H1 (cell line): ENCODE measurements at regions not wholly inside any gene's neighbourhood (a gene's known extent, or its start where the extent isn't known, plus 50 kb on each side); places are given as distances from the start of the nearest gene placed in this dataset.

ENCODE experiments used
- CTCF ChIA-PET: fragments of 300-600 bp; sonication (Branson Sonifier 250); formaldehyde crosslinking; loops from one replicate; lab custom pipeline; 2021; ENCODE audit not compliant: partially characterized antibody; lab: Charles Lee
- POLR2A ChIA-PET: fragments of 300-600 bp; sonication (Branson Sonifier 250); formaldehyde crosslinking; loops from one replicate; lab custom pipeline; 2021; ENCODE audit warnings: inconsistent platforms; ENCODE audit not compliant: partially characterized antibody; lab: Charles Lee
- DNase-seq, 2 experiments: peaks; one replicate each; pipeline versions ENCODE4 v3.0.0 to v3.0.0-alpha.2; 2010 to 2022; ENCODE audit warnings: low spot score in 2 of 2, low read depth in 1 of 2, mixed read lengths in 1 of 2
- FAIRE-seq: peaks from 2 replicates; lab custom pipeline; 2011; peaks lifted over from hg19 to GRCh38; lab: Jason Lieb, UNC
- H2AFZ ChIP-seq: 2 replicates; pipeline ENCODE4 v1.8.1; 2012; ENCODE audit warnings: low read length, inconsistent platforms
- H2AK5ac ChIP-seq: 2 replicates; pipeline ENCODE4 v1.6.1; 2013; ENCODE audit warnings: low read depth, low read length
- H2BK120ac ChIP-seq: replicated peaks from 2 replicates; pipeline ENCODE3; 2013; ENCODE audit warnings: low read depth, low read length, inconsistent platforms
- H2BK12ac ChIP-seq: 2 replicates; pipeline ENCODE4 v1.6.1; 2013; ENCODE audit warnings: low read depth, low read length
- H2BK15ac ChIP-seq: 2 replicates; pipeline ENCODE4 v1.6.1; 2013; ENCODE audit warnings: low read length
- H2BK20ac ChIP-seq: 2 replicates; pipeline ENCODE4 v1.6.1; 2013; ENCODE audit warnings: low read length
- H2BK5ac ChIP-seq: 2 replicates; pipeline ENCODE4 v1.6.1; 2013; ENCODE audit warnings: low read depth, low read length
- H3K14ac ChIP-seq: 2 replicates; pipeline ENCODE4 v1.6.1; 2013; ENCODE audit warnings: inconsistent platforms; ENCODE audit not compliant: insufficient read length
- H3K18ac ChIP-seq: 2 replicates; pipeline ENCODE4 v1.6.1; 2013; ENCODE audit warnings: low read length; ENCODE audit errors: extremely low read depth
- H3K23ac ChIP-seq: 2 replicates; pipeline ENCODE4 v1.6.1; 2013; ENCODE audit warnings: inconsistent platforms; ENCODE audit not compliant: insufficient read length
- H3K23me2 ChIP-seq: 2 replicates; pipeline ENCODE4 v1.6.1; 2013; ENCODE audit warnings: low read depth, low read length
- H3K27ac ChIP-seq: 2 replicates; pipeline ENCODE4 v1.6.1; 2011; ENCODE audit warnings: low read depth, low read length, inconsistent platforms
- H3K27me3 ChIP-seq, 4 experiments: replicated peaks in 1 of 4; 1 replicate in 1 of 4; 2 replicates in 3 of 4; pipeline versions ENCODE4 v1.6.1 to v1.8.1; 2011 to 2013; ENCODE audit warnings: low read length in 3 of 4, mild to moderate bottlenecking in 3 of 4, inconsistent platforms in 2 of 4, mixed read lengths in 2 of 4, moderate library complexity in 1 of 4; ENCODE audit not compliant: control insufficient read depth in 3 of 4, insufficient read depth in 3 of 4; ENCODE audit errors: extremely low read depth in 1 of 4
- H3K36me3 ChIP-seq, 4 experiments: 2 replicates each; pipeline versions ENCODE4 v1.6.1 to v1.8.1; 2011 to 2013; ENCODE audit warnings: mild to moderate bottlenecking in 4 of 4, low read length in 3 of 4, moderate library complexity in 2 of 4, control low read depth in 1 of 4, inconsistent platforms in 1 of 4; ENCODE audit not compliant: insufficient read depth in 4 of 4, control insufficient read depth in 2 of 4
- H3K4ac ChIP-seq: replicated peaks from 2 replicates; pipeline ENCODE3; 2013; ENCODE audit warnings: low read length, low read depth, mixed read lengths, inconsistent platforms; ENCODE audit not compliant: insufficient read length
- H3K4me1 ChIP-seq, 4 experiments: replicated peaks in 1 of 4; 1 replicate in 1 of 4; 2 replicates in 3 of 4; pipeline versions ENCODE4 v1.6.1 to v1.8.1; 2011 to 2013; ENCODE audit warnings: low read length in 3 of 4, inconsistent platforms in 2 of 4, mixed read lengths in 1 of 4; ENCODE audit not compliant: insufficient read depth in 4 of 4, control insufficient read depth in 3 of 4
- H3K4me2 ChIP-seq, 2 experiments: 2 replicates each; pipeline versions ENCODE4 v1.6.1 to v1.8.1; 2011 to 2013; ENCODE audit warnings: low read depth in 2 of 2, low read length in 2 of 2, control low read depth in 1 of 2, inconsistent platforms in 1 of 2, mild to moderate bottlenecking in 1 of 2; ENCODE audit not compliant: insufficient read depth in 1 of 2
- H3K4me3 ChIP-seq, 4 experiments: fragments of 200-600, 300-600 bp in 1 of 4; sonication (generic), shearing (Covaris generic), sonication (Bioruptor Twin) in 1 of 4; 2 replicates each; pipeline versions ENCODE4 v1.5.1 to v1.8.1; 2011 to 2016; ENCODE audit warnings: low read length in 4 of 4, low read depth in 3 of 4, control low read depth in 2 of 4, inconsistent platforms in 2 of 4, mild to moderate bottlenecking in 2 of 4, mixed read lengths in 1 of 4, moderate library complexity in 1 of 4; ENCODE audit not compliant: insufficient read depth in 2 of 4; ENCODE audit errors: extremely low read depth in 1 of 4
- H3K56ac ChIP-seq: replicated peaks from 2 replicates; pipeline ENCODE3; 2013; ENCODE audit warnings: low read depth, mild to moderate bottlenecking, mixed read lengths, low read length, inconsistent platforms; ENCODE audit not compliant: insufficient read length
- H3K79me1 ChIP-seq: 2 replicates; pipeline ENCODE4 v1.6.1; 2013; ENCODE audit warnings: low read depth, low read length, control low read depth
- H3K79me2 ChIP-seq, 2 experiments: 2 replicates each; pipeline versions ENCODE4 v1.6.1 to v1.8.1; 2012 to 2013; ENCODE audit warnings: low read length in 2 of 2, mild to moderate bottlenecking in 2 of 2, inconsistent platforms in 1 of 2; ENCODE audit not compliant: insufficient read depth in 2 of 2, control insufficient read depth in 1 of 2
- H3K9ac ChIP-seq, 4 experiments: replicated peaks in 1 of 4; 1 replicate in 1 of 4; 2 replicates in 3 of 4; pipeline versions ENCODE4 v1.6.1 to v1.8.1; 2011 to 2013; ENCODE audit warnings: low read depth in 3 of 4, low read length in 3 of 4, control low read depth in 2 of 4, mild to moderate bottlenecking in 2 of 4, moderate library complexity in 2 of 4, inconsistent platforms in 1 of 4; ENCODE audit errors: extremely low read depth in 1 of 4
- H3K9me3 ChIP-seq, 2 experiments: 2 replicates each; pipeline versions ENCODE4 v1.6.1 to v1.8.1; 2012 to 2013; ENCODE audit warnings: mild to moderate bottlenecking in 2 of 2, moderate library complexity in 2 of 2, control low read depth in 1 of 2, inconsistent platforms in 1 of 2, low read depth in 1 of 2, low read length in 1 of 2, mixed read lengths in 1 of 2; ENCODE audit not compliant: insufficient read depth in 2 of 2
- H4K20me1 ChIP-seq, 2 experiments: replicated peaks in 1 of 2; 2 replicates each; pipeline versions ENCODE3 to v1.8.1; 2011 to 2013; ENCODE audit warnings: inconsistent platforms in 2 of 2, low read length in 2 of 2, mild to moderate bottlenecking in 1 of 2; ENCODE audit not compliant: insufficient read depth in 2 of 2, control insufficient read depth in 1 of 2
- H4K5ac ChIP-seq: 2 replicates; pipeline ENCODE4 v1.6.1; 2013; ENCODE audit warnings: low read length, low read depth, mixed read lengths, inconsistent platforms; ENCODE audit not compliant: insufficient read length
- H4K8ac ChIP-seq: 2 replicates; pipeline ENCODE4 v1.8.0; 2013; ENCODE audit warnings: mild to moderate bottlenecking, moderate library complexity, low read length, inconsistent platforms; ENCODE audit not compliant: insufficient read depth; ENCODE audit errors: extremely low read depth
- H4K91ac ChIP-seq: replicated peaks from 2 replicates; pipeline ENCODE3; 2013; ENCODE audit warnings: low read length, mixed read lengths, inconsistent platforms; ENCODE audit not compliant: insufficient read length
- ATF3 ChIP-seq: IDR thresholded peaks from 2 replicates; pipeline ENCODE4 v1.6.1; 2011; ENCODE audit warnings: low read depth, mild to moderate bottlenecking, low read length; ENCODE audit not compliant: insufficient read depth
- CTBP2 ChIP-seq: IDR thresholded peaks from 2 replicates; pipeline ENCODE4 v1.7.0; 2011; ENCODE audit warnings: borderline replicate concordance, mild to moderate bottlenecking, moderate library complexity, mixed read lengths, low read length; ENCODE audit not compliant: insufficient read depth, insufficient read length
- GABPA ChIP-seq: IDR thresholded peaks from 2 replicates; pipeline ENCODE4 v1.6.1; 2011; ENCODE audit warnings: mild to moderate bottlenecking, low read length, moderate library complexity, borderline replicate concordance; ENCODE audit not compliant: insufficient read depth
- HDAC2 ChIP-seq, 2 experiments: fragments of 300-600 bp in 1 of 2; sonication (generic) in 1 of 2; IDR thresholded peaks; 2 replicates each; pipeline ENCODE4 v1.6.1; 2011 to 2012; ENCODE audit warnings: low read depth in 2 of 2, low read length in 2 of 2, mild to moderate bottlenecking in 2 of 2, moderate library complexity in 2 of 2, borderline replicate concordance in 1 of 2, inconsistent platforms in 1 of 2
- RAD21 ChIP-seq, 2 experiments: IDR thresholded peaks in 1 of 2; conservative IDR thresholded peaks in 1 of 2; 2 replicates each; pipeline ENCODE4 v1.6.1; 2011; ENCODE audit warnings: low read depth in 2 of 2, low read length in 2 of 2, improper control_type of control experiment in 1 of 2, inconsistent platforms in 1 of 2, mild to moderate bottlenecking in 1 of 2, moderate library complexity in 1 of 2
- SP4 ChIP-seq: IDR thresholded peaks from 2 replicates; pipeline ENCODE4 v1.6.1; 2012; ENCODE audit warnings: low read length, inconsistent platforms
- TAF1 ChIP-seq: IDR thresholded peaks from 2 replicates; pipeline ENCODE4 v1.6.1; 2011; ENCODE audit warnings: mild to moderate bottlenecking, low read depth, low read length
- WGBS, 2 experiments: shearing (Covaris generic) in 1 of 2; methylation state at CpG; one replicate each; pipeline versions ENCODE4 v1.1.6 to v1.1.7; 2013 to 2015; ENCODE audit warnings: low lambda C conversion rate in 2 of 2, mixed read lengths in 2 of 2, inconsistent platforms in 1 of 2, low coverage in 1 of 2, missing lambda C conversion rate in 1 of 2; ENCODE audit not compliant: insufficient replicate concordance in 2 of 2, insufficient coverage in 1 of 2, insufficient read length in 1 of 2; ENCODE audit errors: extremely low coverage in 1 of 2, missing lambda C conversion rate in 1 of 2; 5-methylcytosine and 5-hydroxymethylcytosine counted together

DNA sequence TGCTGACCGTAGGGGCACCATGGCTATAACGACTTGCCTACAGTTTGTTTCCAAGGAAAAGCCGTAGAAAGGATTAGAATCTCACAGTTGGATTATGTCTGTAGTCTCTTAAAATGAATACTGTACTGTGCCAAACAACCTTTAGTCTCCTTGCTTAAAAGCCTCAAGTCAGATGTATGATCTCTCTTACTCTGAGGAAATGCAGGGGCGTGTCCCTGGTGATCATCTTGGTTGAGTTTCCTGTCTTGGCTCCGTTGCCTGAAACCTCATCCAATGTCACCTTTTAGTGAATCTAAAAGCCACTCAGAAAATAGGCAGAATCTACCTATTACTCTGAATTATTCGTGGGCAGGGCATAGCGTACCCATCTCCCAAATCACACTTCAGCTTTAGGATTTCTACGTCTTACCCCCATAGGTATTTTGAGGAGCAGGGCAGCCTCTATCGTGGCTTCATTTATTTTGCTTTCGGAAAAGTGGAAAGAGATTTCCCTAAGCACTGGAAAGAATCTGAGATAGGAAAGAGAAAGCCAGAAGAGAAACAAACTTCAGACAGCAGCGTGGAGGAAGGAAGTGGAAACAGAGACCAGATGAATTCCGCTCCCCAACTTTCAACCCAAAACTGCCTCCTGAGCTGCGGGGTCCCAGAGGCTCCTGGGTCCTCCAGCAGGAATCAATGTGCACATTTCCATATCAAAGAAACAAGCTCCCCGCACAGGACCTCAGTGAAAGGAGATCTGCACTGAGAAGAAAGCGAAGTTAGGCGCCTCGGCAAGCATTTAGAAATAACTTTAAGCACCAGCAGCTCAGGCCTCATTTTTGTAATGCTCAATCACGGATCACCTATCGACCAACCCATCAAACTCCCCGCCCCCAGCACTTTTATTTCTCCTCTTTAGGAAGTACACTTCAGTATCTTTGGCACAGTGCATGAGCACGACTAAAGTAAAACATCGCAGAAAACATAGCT lies 245.8 kb downstream of the ETS1 start:
- Histone ChIP-seq H2BK15ac (no peak overlapping the region), H3K79me2 (no peaks in the 10 kb centered on the region), H2BK5ac (no peak overlapping the region), H3K56ac (no peak overlapping the region), H3K23ac (no peak overlapping the region), H3K18ac (no peak overlapping the region), H3K79me1 (no peaks in the 10 kb centered on the region), H3K23me2 (no peaks in the 10 kb centered on the region), H3K9me3 (no peaks in the 10 kb centered on the region), H3K27me3 (no peaks in the 10 kb centered on the region; a peak in 1 of 7 replicates), H4K20me1 (no peaks in the 10 kb centered on the region), H3K27ac (no peak overlapping the region), H2AFZ (no peak overlapping the region), H2BK20ac (no peak overlapping the region), H4K91ac (no peak overlapping the region), H4K8ac (no peak overlapping the region), H3K14ac (no peak overlapping the region), H3K9ac (no peak overlapping the region; a peak in 1 of 7 replicates), H2BK12ac (no peak overlapping the region), H4K5ac (no peak overlapping the region), H3K4me1 (peaks cover 0 to 11% (median 7%) of the 10 kb centered on the region in 4 experiments; a peak in 5 of 7 replicates), H3K36me3 (no peaks in the 10 kb centered on the region), H3K4me2 (peak overlapping the region in 1 of 2 experiments; percentile 45; a peak in 2 of 4 replicates), H2BK120ac (no peak overlapping the region), H2AK5ac (no peak overlapping the region), H3K4me3 (no peak overlapping the region), H3K4ac (no peak overlapping the region)
- no peak for FAIRE-seq
- TF ChIP-seq HDAC2 (IDR thresholded peaks at IDR 0.05; ENCODE audit: borderline replicate concordance in 1 of 2, low read depth in 2 of 2, low read length in 2 of 2) (no peak), TAF1 (no peak), SP4 (no peak), CTBP2 (no peak), RAD21 (IDR thresholded peaks at IDR 0.05 in 1 of 2, conservative IDR thresholded peaks at IDR 0.05 in 1 of 2; ENCODE audit: low read depth in 2 of 2, low read length in 2 of 2) (no peak), ATF3 (no peak), GABPA (no peak)
- DNase-seq: no peak
- ChIA-PET CTCF (interaction anchor here (1.0 kb wide), 1 partner anchor 291 kb away, joined by 3 read pairs; no protein-coding TSS in a partner anchor), POLR2A (interaction anchor here (0.6 kb wide), 1 partner anchor 1988 kb away, joined by 3 read pairs; no protein-coding TSS in a partner anchor)
- WGBS, 2 experiments: 81% methylated on average over 22 of the region's 22 CpGs; no CpG with 5 or more reads in 1 of the 2 experiments
